DND-41 (cell line): ENCODE measurements at regions not wholly inside any gene's neighbourhood (a gene's known extent, or its start where the extent isn't known, plus 50 kb on each side); places are given as distances from the start of the nearest gene placed in this dataset.

ENCODE experiments used
- ATAC-seq: fragments of 200-7000 bp; cut with Tn5 transposase; 3 replicates; pipeline ENCODE4 v1.9.1; 2021; ENCODE audit warnings: low read depth; ENCODE audit not compliant: insufficient read depth
- DNase-seq: peaks from one replicate; pipeline ENCODE4 v3.0.0-alpha.2; 2020
- H2AFZ ChIP-seq: 2 replicates; pipeline ENCODE4 v1.6.0; 2012; ENCODE audit warnings: low read depth, low read length
- H3K27ac ChIP-seq: 2 replicates; pipeline ENCODE4 v1.5.1; 2012; ENCODE audit warnings: low read length, inconsistent platforms
- H3K27me3 ChIP-seq: fragments of 200-600 bp; sonication (generic); 2 replicates; pipeline ENCODE4 v1.6.0; 2012; ENCODE audit warnings: low read length, mild to moderate bottlenecking, inconsistent platforms; ENCODE audit not compliant: insufficient read depth, poor library complexity
- H3K36me3 ChIP-seq: 2 replicates; pipeline ENCODE4 v1.5.1; 2012; ENCODE audit warnings: low read length, inconsistent platforms; ENCODE audit not compliant: insufficient read depth
- H3K4me1 ChIP-seq: 2 replicates; pipeline ENCODE4 v1.5.1; 2012; ENCODE audit warnings: mild to moderate bottlenecking, low read length; ENCODE audit not compliant: insufficient read depth
- H3K4me2 ChIP-seq: 2 replicates; pipeline ENCODE4 v1.6.0; 2012; ENCODE audit warnings: mild to moderate bottlenecking, moderate library complexity, low read length, inconsistent platforms; ENCODE audit not compliant: insufficient read depth
- H3K4me3 ChIP-seq, 2 experiments: fragments of 200-600 bp in 1 of 2; shearing (Covaris generic) in 1 of 2; 2 replicates each; pipeline ENCODE4 v1.5.1; 2012 to 2016; ENCODE audit warnings: inconsistent platforms in 2 of 2, low read length in 2 of 2, mild to moderate bottlenecking in 2 of 2, low read depth in 1 of 2, moderate library complexity in 1 of 2
- H3K79me2 ChIP-seq: 2 replicates; pipeline ENCODE4 v1.6.0; 2012; ENCODE audit warnings: low read length, inconsistent platforms; ENCODE audit not compliant: insufficient read depth
- H3K9ac ChIP-seq: 2 replicates; pipeline ENCODE4 v1.6.0; 2012; ENCODE audit warnings: low read depth, mild to moderate bottlenecking, inconsistent platforms, low read length, moderate library complexity
- H3K9me3 ChIP-seq: 2 replicates; pipeline ENCODE4 v1.5.1; 2012; ENCODE audit warnings: low read length, moderate library complexity, mild to moderate bottlenecking, inconsistent platforms; ENCODE audit not compliant: insufficient read depth, severe bottlenecking
- H4K20me1 ChIP-seq: 2 replicates; pipeline ENCODE4 v1.6.0; 2012; ENCODE audit warnings: low read length; ENCODE audit not compliant: insufficient read depth
- EZH2 ChIP-seq: IDR thresholded peaks from 3 replicates; pipeline ENCODE4 v1.6.1; 2012; ENCODE audit warnings: borderline replicate concordance, low read depth, mild to moderate bottlenecking, moderate library complexity, low read length, inconsistent platforms; ENCODE audit not compliant: severe bottlenecking
- TF ChIP-seq, protein P1 (sequence below): IDR thresholded peaks from 2 replicates; pipeline ENCODE4 v1.5.1; 2012; ENCODE audit warnings: borderline replicate concordance, low read length, moderate library complexity, mild to moderate bottlenecking; ENCODE audit not compliant: poor library complexity, severe bottlenecking; ENCODE audit errors: extremely low read depth

DNA sequence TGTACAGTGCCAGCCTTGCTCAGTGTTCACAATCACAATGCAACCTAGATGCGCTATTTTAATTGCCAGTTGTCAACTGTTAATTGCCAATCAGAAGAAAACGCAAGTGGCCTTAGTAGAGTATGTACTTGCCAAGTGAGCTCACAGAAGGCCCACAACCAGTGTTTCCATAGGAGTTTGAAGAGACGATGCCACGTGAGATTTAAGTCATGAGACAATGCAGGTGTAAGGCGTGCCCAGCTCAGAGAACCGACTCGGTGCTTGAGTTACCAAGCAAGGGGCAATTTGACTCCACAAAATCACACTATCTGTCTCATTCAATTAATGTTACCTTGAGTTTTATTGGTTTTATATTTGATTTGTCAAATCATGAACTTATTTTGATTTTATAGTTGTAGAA lies 65.6 kb downstream of the TEX35 start:
- Histone ChIP-seq H3K36me3 (no peaks in the 10 kb centered on the region), H3K27ac (no peak overlapping the region), H3K27me3 (no peaks in the 10 kb centered on the region), H3K4me1 (no peaks in the 10 kb centered on the region), H4K20me1 (no peaks in the 10 kb centered on the region), H3K4me3 (no peak overlapping the region), H3K9ac (no peak overlapping the region), H3K9me3 (no peaks in the 10 kb centered on the region), H3K4me2 (no peak overlapping the region), H3K79me2 (no peaks in the 10 kb centered on the region), H2AFZ (no peak overlapping the region)
- ATAC-seq (no peak), DNase-seq (no peak)
- no peak for TF ChIP-seq EZH2
- TF ChIP-seq, protein P1, sequence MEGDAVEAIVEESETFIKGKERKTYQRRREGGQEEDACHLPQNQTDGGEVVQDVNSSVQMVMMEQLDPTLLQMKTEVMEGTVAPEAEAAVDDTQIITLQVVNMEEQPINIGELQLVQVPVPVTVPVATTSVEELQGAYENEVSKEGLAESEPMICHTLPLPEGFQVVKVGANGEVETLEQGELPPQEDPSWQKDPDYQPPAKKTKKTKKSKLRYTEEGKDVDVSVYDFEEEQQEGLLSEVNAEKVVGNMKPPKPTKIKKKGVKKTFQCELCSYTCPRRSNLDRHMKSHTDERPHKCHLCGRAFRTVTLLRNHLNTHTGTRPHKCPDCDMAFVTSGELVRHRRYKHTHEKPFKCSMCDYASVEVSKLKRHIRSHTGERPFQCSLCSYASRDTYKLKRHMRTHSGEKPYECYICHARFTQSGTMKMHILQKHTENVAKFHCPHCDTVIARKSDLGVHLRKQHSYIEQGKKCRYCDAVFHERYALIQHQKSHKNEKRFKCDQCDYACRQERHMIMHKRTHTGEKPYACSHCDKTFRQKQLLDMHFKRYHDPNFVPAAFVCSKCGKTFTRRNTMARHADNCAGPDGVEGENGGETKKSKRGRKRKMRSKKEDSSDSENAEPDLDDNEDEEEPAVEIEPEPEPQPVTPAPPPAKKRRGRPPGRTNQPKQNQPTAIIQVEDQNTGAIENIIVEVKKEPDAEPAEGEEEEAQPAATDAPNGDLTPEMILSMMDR: no peak

DNA sequence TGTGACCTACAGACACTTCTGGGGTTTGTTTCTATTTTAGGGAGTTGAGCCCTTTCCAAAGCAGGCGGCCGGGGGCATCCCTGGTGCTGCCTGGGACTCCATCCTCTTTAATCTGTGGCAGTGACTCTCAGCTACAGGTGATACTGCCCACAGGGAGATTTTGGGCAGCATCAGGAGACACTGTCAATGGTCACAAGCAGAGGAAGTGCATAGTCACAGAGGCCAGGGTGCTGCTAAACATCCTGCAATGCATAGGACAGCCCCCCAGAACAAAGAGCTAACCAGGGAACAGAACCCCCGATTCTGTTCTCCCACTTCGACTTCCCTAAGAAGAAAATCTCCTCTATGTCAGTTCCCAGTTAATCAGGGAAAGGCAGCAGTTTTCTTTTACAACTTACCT lies 66.2 kb downstream of the TEX35 start:
- no peaks in the 10 kb centered on the region for H3K79me2 ChIP-seq
- no peak overlapping the region for H3K9ac ChIP-seq
- DNase-seq (no peak), ATAC-seq (no peak)
- H3K4me2 ChIP-seq: no peak overlapping the region
- no peaks in the 10 kb centered on the region for H3K36me3 ChIP-seq
- H3K27me3 ChIP-seq: no peaks in the 10 kb centered on the region
- no peak overlapping the region for H3K27ac ChIP-seq
- no peaks in the 10 kb centered on the region for H3K4me1 ChIP-seq
- no peak for TF ChIP-seq EZH2
- TF ChIP-seq, protein P1: no peak
- no peaks in the 10 kb centered on the region for H4K20me1 ChIP-seq
- H3K9me3 ChIP-seq: no peaks in the 10 kb centered on the region
- H2AFZ ChIP-seq: no peak overlapping the region
- no peak overlapping the region for H3K4me3 ChIP-seq

DNA sequence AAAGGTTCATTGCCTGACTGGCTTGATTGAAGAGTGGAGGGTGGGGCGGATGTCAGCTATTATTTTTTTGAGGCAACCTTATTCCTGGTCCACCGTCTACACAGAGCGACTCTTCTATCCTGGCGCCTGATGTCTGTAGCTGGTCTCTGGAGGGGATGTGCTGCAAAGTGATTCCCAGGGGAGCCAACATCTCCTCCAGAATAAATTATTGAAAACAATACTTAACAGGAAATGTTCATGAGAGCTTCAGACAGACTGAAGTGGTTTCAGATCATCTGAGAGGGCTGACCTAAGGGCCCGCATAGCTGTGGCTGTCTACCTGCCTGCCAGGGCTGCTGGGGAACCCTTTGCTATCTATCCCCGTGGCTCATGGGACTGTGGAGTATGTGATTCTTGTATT lies 66.7 kb downstream of the TEX35 start:
- H3K4me1 ChIP-seq: no peaks in the 10 kb centered on the region
- no peak overlapping the region for H3K4me2 ChIP-seq
- ATAC-seq: no peak
- TF ChIP-seq EZH2: no peak
- TF ChIP-seq, protein P1: no peak
- no peak overlapping the region for H3K4me3 ChIP-seq
- no peak overlapping the region for H3K9ac ChIP-seq
- H3K27me3 ChIP-seq: no peaks in the 10 kb centered on the region
- H3K79me2 ChIP-seq: no peaks in the 10 kb centered on the region
- H3K9me3 ChIP-seq: no peaks in the 10 kb centered on the region
- no peak overlapping the region for H3K27ac ChIP-seq
- H4K20me1 ChIP-seq: no peaks in the 10 kb centered on the region
- H2AFZ ChIP-seq: no peak overlapping the region
- H3K36me3 ChIP-seq: no peaks in the 10 kb centered on the region
- DNase-seq: no peak

DNA sequence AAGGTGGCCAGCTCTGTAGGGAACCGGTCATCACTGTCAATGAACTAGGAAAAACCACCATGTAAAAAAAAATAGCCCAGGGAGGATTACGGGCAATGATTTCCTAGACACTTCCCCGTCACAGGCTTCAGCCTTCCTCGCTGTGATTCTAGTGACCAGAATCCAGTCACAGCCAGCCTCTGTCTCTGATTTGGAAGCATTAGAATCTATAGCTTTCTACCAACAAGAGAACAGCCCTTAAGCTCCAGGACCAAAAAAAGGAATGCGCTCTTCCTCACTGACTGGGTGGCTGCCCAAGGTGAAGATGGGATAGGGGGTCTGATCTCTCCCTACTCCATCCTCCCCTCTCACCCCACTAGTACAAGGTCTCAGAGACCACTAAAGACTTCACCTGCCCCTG lies 67.2 kb downstream of the TEX35 start:
- no peak overlapping the region for H3K4me3 ChIP-seq
- H3K36me3 ChIP-seq: no peaks in the 10 kb centered on the region
- no peaks in the 10 kb centered on the region for H3K9me3 ChIP-seq
- H3K4me2 ChIP-seq: no peak overlapping the region
- no peak overlapping the region for H2AFZ ChIP-seq
- H3K27ac ChIP-seq: no peak overlapping the region
- DNase-seq: no peak
- TF ChIP-seq EZH2: no peak
- TF ChIP-seq, protein P1: no peak
- H4K20me1 ChIP-seq: no peaks in the 10 kb centered on the region
- no peaks in the 10 kb centered on the region for H3K27me3 ChIP-seq
- H3K4me1 ChIP-seq: no peaks in the 10 kb centered on the region
- H3K9ac ChIP-seq: no peak overlapping the region
- no peak for ATAC-seq
- no peaks in the 10 kb centered on the region for H3K79me2 ChIP-seq
